ENCODE measurements at regions not wholly inside any gene's neighbourhood (a gene's known extent, or its start where the extent isn't known, plus 50 kb on each side); places are given as distances from the start of the nearest gene placed in this dataset.

DNA sequence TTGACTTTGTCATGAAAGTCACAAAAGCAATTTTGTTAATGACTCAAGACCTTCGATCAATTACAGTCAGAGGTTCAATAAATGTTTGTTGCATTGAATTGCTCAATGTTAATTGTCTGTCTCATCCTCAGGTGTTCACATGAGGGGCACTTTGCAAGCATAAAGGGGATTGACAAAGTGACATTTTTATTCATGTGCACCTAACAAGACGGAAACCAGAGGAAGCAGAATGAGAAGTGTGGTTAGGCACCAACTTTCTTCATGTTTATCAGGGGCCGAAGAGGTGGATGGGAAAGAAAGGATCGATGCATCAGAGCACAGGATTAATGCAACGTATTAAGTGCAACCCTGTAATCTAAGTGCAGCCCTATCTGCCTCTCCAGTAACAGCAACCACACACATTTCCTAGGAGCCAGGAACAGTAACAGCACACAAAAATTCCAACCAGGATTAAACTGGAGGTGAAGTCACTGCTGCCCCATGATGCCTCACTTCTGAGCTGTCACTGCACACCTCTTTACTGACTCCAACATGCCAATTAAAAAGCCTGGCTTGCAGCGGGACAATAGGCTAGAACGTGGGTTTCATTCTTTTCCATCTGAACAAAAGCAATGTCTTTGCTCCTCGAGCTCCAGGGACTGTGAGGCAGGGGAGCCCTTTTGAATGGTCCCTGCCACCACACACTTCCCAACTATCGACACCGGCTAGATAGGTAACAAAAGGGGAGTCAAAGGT is 262.7 kb downstream of the CD83 start:
- Histone ChIP-seq H3K4me1 (ENCODE audit: control insufficient read depth, insufficient read depth, low read length) (peaks cover 4% of the 10 kb centered on the region), H3K27me3 (ENCODE audit: control insufficient read depth, insufficient read depth, low read length) (peaks cover 9% of the 10 kb centered on the region), H3K9me3 (ENCODE audit: control insufficient read depth, insufficient read depth, low read length) (no peaks in the 10 kb centered on the region), H3K4me3 (ENCODE audit: low read depth, low read length) (no peak overlapping the region), H3K27ac (ENCODE audit: low read depth, low read length) (no peak overlapping the region), H3K36me3 (ENCODE audit: control insufficient read depth, insufficient read depth, low read length) (no peaks in the 10 kb centered on the region)
- 43% methylated on average over 8 of the region's 10 CpGs for WGBS (ENCODE audit: insufficient coverage)
- DNase-seq (ENCODE audit: low read depth in 4 of 6, low spot score in 6 of 6), result peak in 1 of 6 donors; percentile 23

- Histone ChIP-seq H3K27me3 (ENCODE audit: control insufficient read depth, insufficient read depth, low read length) (peaks cover 9% of the 10 kb centered on the region), H3K36me3 (ENCODE audit: control insufficient read depth, insufficient read depth, low read length) (no peaks in the 10 kb centered on the region), H3K4me3 (ENCODE audit: low read depth, low read length) (no peak overlapping the region), H3K27ac (ENCODE audit: low read depth, low read length) (no peak overlapping the region), H3K4me1 (ENCODE audit: control insufficient read depth, insufficient read depth, low read length) (peaks cover 4% of the 10 kb centered on the region), H3K9me3 (ENCODE audit: control insufficient read depth, insufficient read depth, low read length) (no peaks in the 10 kb centered on the region)
- WGBS (ENCODE audit: insufficient coverage), result 46% methylated on average over 4 of the region's 11 CpGs
- DNase-seq (ENCODE audit: low read depth in 4 of 6, low spot score in 6 of 6), result peak in 1 of 6 donors; percentile 64
These were observed 263.6 kb downstream of the CD83 start for GRCh38 chr6:14380901-14381828.

GRCh38 chr6:14381829-14382677 is 264.5 kb downstream of the CD83 start:
- no peaks in the 10 kb centered on the region for H3K36me3 ChIP-seq (ENCODE audit: control insufficient read depth, insufficient read depth, low read length)
- no peak overlapping the region for H3K4me3 ChIP-seq (ENCODE audit: low read depth, low read length)
- peaks cover 9% of the 10 kb centered on the region for H3K27me3 ChIP-seq (ENCODE audit: control insufficient read depth, insufficient read depth, low read length)
- peaks cover 4% of the 10 kb centered on the region for H3K4me1 ChIP-seq (ENCODE audit: control insufficient read depth, insufficient read depth, low read length)
- no peak for DNase-seq (ENCODE audit: low read depth in 4 of 6, low spot score in 6 of 6)
- 42% methylated on average over 4 of the region's 10 CpGs for WGBS (ENCODE audit: insufficient coverage)
- H3K9me3 ChIP-seq (ENCODE audit: control insufficient read depth, insufficient read depth, low read length), result no peaks in the 10 kb centered on the region
- H3K27ac ChIP-seq (ENCODE audit: low read depth, low read length), result no peak overlapping the region

DNA sequence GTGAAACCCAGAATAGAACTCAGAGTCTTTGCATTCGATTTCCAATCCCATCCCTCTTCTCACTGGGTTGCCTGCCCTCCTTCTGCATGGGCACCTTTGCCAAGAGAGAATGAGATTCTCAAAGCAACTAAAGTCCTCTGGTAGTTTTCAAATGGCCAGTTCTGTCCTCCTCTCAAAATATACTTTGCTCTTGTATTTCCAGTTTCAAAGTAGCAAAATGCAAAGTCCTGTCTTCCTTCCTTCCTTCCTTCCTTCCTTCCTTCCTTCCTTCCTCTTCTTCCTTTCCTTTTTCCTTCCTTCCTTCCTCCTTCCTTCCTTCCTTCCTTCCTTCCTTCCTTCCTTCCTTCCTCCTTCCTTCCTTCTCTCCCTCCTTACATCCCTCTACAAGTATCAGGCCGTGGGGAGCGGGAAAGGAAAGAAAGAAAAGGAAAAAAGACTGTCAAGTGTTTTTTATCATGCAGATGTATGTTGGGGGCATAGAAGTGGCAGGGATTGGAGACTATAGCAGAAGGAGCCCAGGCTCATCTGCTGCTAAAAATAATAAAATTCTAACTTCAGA is 265.2 kb downstream of the CD83 start:
- H3K27ac ChIP-seq (ENCODE audit: low read depth, low read length), result no peak overlapping the region
- 50% methylated on average over 1 of the region's 3 CpGs for WGBS (ENCODE audit: insufficient coverage)
- H3K4me3 ChIP-seq (ENCODE audit: low read depth, low read length), result no peak overlapping the region
- H3K4me1 ChIP-seq (ENCODE audit: control insufficient read depth, insufficient read depth, low read length), result peaks cover 4% of the 10 kb centered on the region
- H3K27me3 ChIP-seq (ENCODE audit: control insufficient read depth, insufficient read depth, low read length), result peaks cover 8% of the 10 kb centered on the region
- H3K36me3 ChIP-seq (ENCODE audit: control insufficient read depth, insufficient read depth, low read length), result no peaks in the 10 kb centered on the region
- H3K9me3 ChIP-seq (ENCODE audit: control insufficient read depth, insufficient read depth, low read length), result no peaks in the 10 kb centered on the region
- no peak for DNase-seq (ENCODE audit: low read depth in 4 of 6, low spot score in 6 of 6)

DNA sequence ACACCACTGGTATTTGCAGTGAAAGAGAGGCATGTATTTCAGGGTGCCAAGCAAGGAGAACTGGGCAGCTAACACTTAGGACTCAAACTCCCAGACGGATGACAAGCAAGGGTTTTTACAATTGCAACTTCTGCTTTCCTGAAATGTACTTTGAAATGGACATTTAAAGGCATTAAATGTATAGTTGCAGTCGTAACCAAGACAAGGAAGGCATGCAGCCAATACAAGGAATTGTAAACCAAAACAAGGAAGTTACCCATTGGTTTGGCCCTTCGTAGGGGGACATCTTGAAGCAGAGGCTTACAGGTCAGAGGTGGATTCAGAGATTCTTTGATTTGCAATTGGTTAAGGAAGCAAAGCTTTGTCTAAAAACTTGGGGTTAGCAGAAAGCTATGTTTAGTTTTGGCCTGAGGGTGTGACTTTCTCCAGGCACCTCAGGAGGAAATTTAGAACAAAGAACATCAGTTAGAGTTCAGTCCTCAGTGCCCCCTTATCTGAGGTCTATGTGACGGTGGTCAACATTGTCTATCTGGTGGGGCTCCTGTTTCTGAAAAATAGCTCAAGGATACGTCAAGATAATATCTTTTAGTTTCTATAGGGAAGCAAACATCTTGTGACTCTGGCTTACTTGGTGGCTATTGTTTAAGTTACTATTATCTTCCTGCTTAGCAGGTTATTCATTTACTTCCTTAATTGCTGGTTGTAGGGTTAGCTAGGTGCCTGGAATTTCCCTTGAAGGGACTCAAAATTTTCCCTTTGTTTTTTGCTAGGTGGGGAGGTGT is 266.0 kb downstream of the CD83 start:
- no peaks in the 10 kb centered on the region for H3K36me3 ChIP-seq (ENCODE audit: control insufficient read depth, insufficient read depth, low read length)
- no peak for DNase-seq (ENCODE audit: low read depth in 4 of 6, low spot score in 6 of 6)
- H3K4me3 ChIP-seq (ENCODE audit: low read depth, low read length), result no peak overlapping the region
- H3K27ac ChIP-seq (ENCODE audit: low read depth, low read length), result no peak overlapping the region
- WGBS (ENCODE audit: insufficient coverage), result 88% methylated on average over 3 of the region's 5 CpGs
- peaks cover 4% of the 10 kb centered on the region for H3K4me1 ChIP-seq (ENCODE audit: control insufficient read depth, insufficient read depth, low read length)
- H3K9me3 ChIP-seq (ENCODE audit: control insufficient read depth, insufficient read depth, low read length), result no peaks in the 10 kb centered on the region
- peaks cover 8% of the 10 kb centered on the region for H3K27me3 ChIP-seq (ENCODE audit: control insufficient read depth, insufficient read depth, low read length)

DNA sequence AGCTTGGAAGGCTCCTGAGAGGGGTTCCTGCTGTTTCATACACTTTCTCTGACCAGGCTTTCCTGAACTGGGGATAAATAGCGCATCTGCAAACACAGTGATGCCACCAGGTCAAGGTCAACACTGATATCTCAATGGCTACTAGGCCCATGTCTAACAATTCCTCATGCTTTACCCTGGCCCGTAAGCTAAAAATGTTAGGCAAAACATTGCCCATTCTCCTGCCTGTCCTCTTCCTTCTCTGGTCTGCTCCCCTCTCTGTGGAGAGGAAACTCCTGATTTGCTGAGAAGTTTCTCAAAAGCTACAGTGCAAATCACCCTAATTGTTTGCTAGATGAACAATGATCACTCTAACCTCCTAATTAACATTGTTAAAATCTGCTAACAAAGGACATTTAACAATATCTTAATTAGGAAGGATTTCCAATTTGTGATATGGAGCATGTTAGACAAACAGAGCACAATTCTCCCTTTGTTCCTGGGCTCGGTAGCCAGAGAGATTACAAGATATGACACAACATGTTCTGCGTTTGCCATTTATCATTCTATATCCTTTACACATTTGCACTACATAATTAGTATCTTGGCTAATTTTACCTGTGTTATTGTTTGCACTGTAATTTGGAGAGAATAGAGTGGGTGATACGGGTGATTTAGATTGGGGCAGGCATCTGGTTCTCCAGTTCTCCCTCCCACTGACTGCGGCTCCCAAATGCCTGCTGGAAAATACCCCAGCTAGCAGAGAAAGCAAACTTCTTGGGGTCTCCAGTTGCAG is 266.8 kb downstream of the CD83 start:
- Histone ChIP-seq H3K27me3 (ENCODE audit: control insufficient read depth, insufficient read depth, low read length) (peaks cover 8% of the 10 kb centered on the region), H3K9me3 (ENCODE audit: control insufficient read depth, insufficient read depth, low read length) (no peaks in the 10 kb centered on the region), H3K4me3 (ENCODE audit: low read depth, low read length) (no peak overlapping the region), H3K36me3 (ENCODE audit: control insufficient read depth, insufficient read depth, low read length) (no peaks in the 10 kb centered on the region), H3K27ac (ENCODE audit: low read depth, low read length) (no peak overlapping the region), H3K4me1 (ENCODE audit: control insufficient read depth, insufficient read depth, low read length) (peaks cover 4% of the 10 kb centered on the region)
- whole genome bisulfite sequencing (ENCODE audit: insufficient coverage), result 100% methylated on average over 2 of the region's 6 CpGs
- peak in 1 of 6 donors; percentile 26 for DNase-seq (ENCODE audit: low read depth in 4 of 6, low spot score in 6 of 6)

- no peak overlapping the region for H3K4me3 ChIP-seq (ENCODE audit: low read depth, low read length)
- no peaks in the 10 kb centered on the region for H3K4me1 ChIP-seq (ENCODE audit: control insufficient read depth, insufficient read depth, low read length)
- WGBS (ENCODE audit: insufficient coverage), result no CpG with 5 or more reads among the region's 2 CpGs
- H3K27ac ChIP-seq (ENCODE audit: low read depth, low read length), result no peak overlapping the region
- H3K9me3 ChIP-seq (ENCODE audit: control insufficient read depth, insufficient read depth, low read length), result no peaks in the 10 kb centered on the region
- H3K27me3 ChIP-seq (ENCODE audit: control insufficient read depth, insufficient read depth, low read length), result peaks cover 3% of the 10 kb centered on the region
- no peak for DNase-seq (ENCODE audit: low read depth in 4 of 6, low spot score in 6 of 6)
- H3K36me3 ChIP-seq (ENCODE audit: control insufficient read depth, insufficient read depth, low read length), result no peaks in the 10 kb centered on the region
These were observed 268.7 kb downstream of the CD83 start for GRCh38 chr6:14386263-14386662.

DNA sequence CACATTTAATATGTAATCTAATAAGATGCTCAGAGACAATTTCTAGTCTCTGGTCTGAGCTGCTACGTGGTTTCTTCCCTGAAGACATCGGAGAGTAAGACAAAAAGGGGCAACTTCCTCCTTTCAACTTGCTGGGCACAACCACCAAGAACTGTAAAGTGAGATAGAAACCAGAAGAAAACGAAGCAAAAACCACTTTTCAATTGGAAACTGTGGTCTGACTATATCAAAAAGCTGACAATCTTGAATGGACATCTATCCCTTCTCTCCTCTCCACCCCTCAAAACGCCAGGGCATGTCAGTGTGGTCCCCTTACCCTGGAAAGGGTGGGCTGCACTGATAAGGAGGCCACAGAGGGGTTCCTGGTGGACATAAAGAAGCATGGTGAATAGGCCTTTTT is 269.1 kb downstream of the CD83 start:
- H3K27ac ChIP-seq (ENCODE audit: low read depth, low read length), result no peak overlapping the region
- H3K4me3 ChIP-seq (ENCODE audit: low read depth, low read length), result no peak overlapping the region
- H3K9me3 ChIP-seq (ENCODE audit: control insufficient read depth, insufficient read depth, low read length), result no peaks in the 10 kb centered on the region
- H3K4me1 ChIP-seq (ENCODE audit: control insufficient read depth, insufficient read depth, low read length), result no peaks in the 10 kb centered on the region
- no peaks in the 10 kb centered on the region for H3K27me3 ChIP-seq (ENCODE audit: control insufficient read depth, insufficient read depth, low read length)
- no peaks in the 10 kb centered on the region for H3K36me3 ChIP-seq (ENCODE audit: control insufficient read depth, insufficient read depth, low read length)
- DNase-seq (ENCODE audit: low read depth in 4 of 6, low spot score in 6 of 6), result no peak
- 100% methylated on average over 3 of the region's 4 CpGs for WGBS (ENCODE audit: insufficient coverage)
